GM12874 (cell line): ENCODE measurements at regions not wholly inside any gene's neighbourhood (a gene's known extent, or its start where the extent isn't known, plus 50 kb on each side); places are given as distances from the start of the nearest gene placed in this dataset.
A peak's percentile ranks its signal among the peaks of the same experiment; 100 is the strongest.

Experiments
- CTCF ChIP-seq: IDR thresholded peaks from 2 replicates; pipeline ENCODE4 v1.5.1; 2011; ENCODE audit warnings: low read depth, mild to moderate bottlenecking, control low read depth, low read length, moderate library complexity; ENCODE audit not compliant: insufficient read depth

- no peak for TF ChIP-seq CTCF
Measured at GRCh38 chr2:132278267-132278666, 116.5 kb upstream of the ANKRD30BL start.

GRCh38 chr2:132279344-132279743 lies 117.6 kb upstream of the ANKRD30BL start:
- TF ChIP-seq CTCF, result no peak

- no peak for TF ChIP-seq CTCF
Measured at GRCh38 chr2:132279930-132280615, 118.3 kb upstream of the ANKRD30BL start.

- no peak for TF ChIP-seq CTCF
Measured at GRCh38 chr2:132280912-132281311, 119.2 kb upstream of the ANKRD30BL start.

GRCh38 chr2:132282911-132283310 lies 121.2 kb upstream of the ANKRD30BL start:
- TF ChIP-seq CTCF, result no peak

- peak; percentile 33; the same call in 1 of the 2 replicates for TF ChIP-seq CTCF
Measured at GRCh38 chr2:132349092-132349687, 67.4 kb upstream of the GPR39 start.

GRCh38 chr2:132366421-132367180 lies 50.0 kb upstream of the GPR39 start:
- TF ChIP-seq CTCF, result no peak
